ENCODE measurements at regions not wholly inside any gene's neighbourhood (a gene's known extent, or its start where the extent isn't known, plus 50 kb on each side); places are given as distances from the start of the nearest gene placed in this dataset.

- DNase-seq (ENCODE audit: low read depth in 1 of 2, low spot score in 1 of 2): no peak
- Histone ChIP-seq H3K27ac (replicated peaks) (no peak overlapping the region), H3K4me3 (replicated peaks; ENCODE audit: insufficient read depth, low read length) (no peak overlapping the region), H3K27me3 (ENCODE audit: insufficient read depth, poor library complexity, severe bottlenecking) (no peaks in the 10 kb centered on the region)
- no peak for TF ChIP-seq SPI1 (IDR thresholded peaks at IDR 0.05; ENCODE audit: borderline replicate concordance, low read depth)
- no peak for TF ChIP-seq CTCF (IDR thresholded peaks at IDR 0.05; ENCODE audit: insufficient read depth, low read length)
- no peak for TF ChIP-seq GABPA (IDR thresholded peaks at IDR 0.05; ENCODE audit: low read depth)
- TF ChIP-seq POLR2AphosphoS5 (IDR thresholded peaks at IDR 0.05; ENCODE audit: low read depth): no peak
- TF ChIP-seq REST (IDR thresholded peaks at IDR 0.05; ENCODE audit: insufficient replicate concordance, low read depth): no peak
Observed at GRCh38 chr2:145930318-145930717, 1410.4 kb upstream of the ZEB2 start.

- H3K27ac ChIP-seq (replicated peaks): no peak overlapping the region
- no peaks in the 10 kb centered on the region for H3K27me3 ChIP-seq (ENCODE audit: insufficient read depth, poor library complexity, severe bottlenecking)
- H3K4me3 ChIP-seq (replicated peaks; ENCODE audit: insufficient read depth, low read length): no peak overlapping the region
- TF ChIP-seq CTCF (IDR thresholded peaks at IDR 0.05; ENCODE audit: insufficient read depth, low read length) (no peak), GABPA (IDR thresholded peaks at IDR 0.05; ENCODE audit: low read depth) (no peak), REST (IDR thresholded peaks at IDR 0.05; ENCODE audit: insufficient replicate concordance, low read depth) (no peak), SPI1 (IDR thresholded peaks at IDR 0.05; ENCODE audit: borderline replicate concordance, low read depth) (no peak), POLR2AphosphoS5 (IDR thresholded peaks at IDR 0.05; ENCODE audit: low read depth) (no peak)
- DNase-seq (ENCODE audit: low read depth in 1 of 2, low spot score in 1 of 2): no peak
Observed at GRCh38 chr2:145927131-145927950, 1407.4 kb upstream of the ZEB2 start.

GRCh38 chr2:145925591-145925990 is 1405.7 kb upstream of the ZEB2 start:
- no peak for DNase-seq (ENCODE audit: low read depth in 1 of 2, low spot score in 1 of 2)
- Histone ChIP-seq H3K4me3 (replicated peaks; ENCODE audit: insufficient read depth, low read length) (no peak overlapping the region), H3K27me3 (ENCODE audit: insufficient read depth, poor library complexity, severe bottlenecking) (no peaks in the 10 kb centered on the region), H3K27ac (replicated peaks) (no peak overlapping the region)
- no peak for TF ChIP-seq POLR2AphosphoS5 (IDR thresholded peaks at IDR 0.05; ENCODE audit: low read depth)
- no peak for TF ChIP-seq GABPA (IDR thresholded peaks at IDR 0.05; ENCODE audit: low read depth)
- no peak for TF ChIP-seq REST (IDR thresholded peaks at IDR 0.05; ENCODE audit: insufficient replicate concordance, low read depth)
- TF ChIP-seq SPI1 (IDR thresholded peaks at IDR 0.05; ENCODE audit: borderline replicate concordance, low read depth): no peak
- no peak for TF ChIP-seq CTCF (IDR thresholded peaks at IDR 0.05; ENCODE audit: insufficient read depth, low read length)

Measured in HL-60 (cell line).